ENCODE measurements at regions not wholly inside any gene's neighbourhood (a gene's known extent, or its start where the extent isn't known, plus 50 kb on each side); places are given as distances from the start of the nearest gene placed in this dataset.

- TF ChIP-seq EP300 (IDR thresholded peaks at IDR 0.05) (no peak), CTCF (IDR thresholded peaks at IDR 0.05) (no peak), POLR2A (IDR thresholded peaks at IDR 0.05) (no peak), POLR2AphosphoS5 (IDR thresholded peaks at IDR 0.05) (no peak)
Observed at GRCh38 chr2:18777250-18777812, 188.0 kb upstream of the NT5C1B start.

Data from gastroesophageal sphincter (tissue), 3 donors.